Stimulated activated naive CD8-positive, alpha-beta T cell treated with anti-CD3 and anti-CD28 coated beads, Interleukin-15, amount 100 ng/mL, for 72 hours (primary cell): ENCODE measurements at regions not wholly inside any gene's neighbourhood (a gene's known extent, or its start where the extent isn't known, plus 50 kb on each side); places are given as distances from the start of the nearest gene placed in this dataset.

Experiments used
- ATAC-seq: fragments of 150-1000 bp; cut with Tn5 transposase; 2 replicates; pipeline ENCODE4 v1.10.0; 2021; ENCODE audit warnings: mild to moderate bottlenecking, moderate library complexity
- DNase-seq, 2 donors: peaks; one replicate each; pipeline ENCODE4 v3.0.0; 2021 to 2022
- H3K27ac Mint-ChIP-seq, 2 donors: one replicate each; pipeline ENCODE4 v1.8.0; 2022; ENCODE audit warnings: mild to moderate bottlenecking in 2 of 2, mixed read lengths in 2 of 2, moderate library complexity in 2 of 2
- H3K27me3 Mint-ChIP-seq: one replicate; pipeline ENCODE4 v1.8.0; 2022; ENCODE audit warnings: mixed read lengths
- H3K4me1 Mint-ChIP-seq: one replicate; pipeline ENCODE4 v1.8.0; 2022; ENCODE audit warnings: mild to moderate bottlenecking, mixed read lengths
- H3K4me3 Mint-ChIP-seq, 2 donors: one replicate each; pipeline ENCODE4 v1.8.0; 2022; ENCODE audit warnings: mild to moderate bottlenecking in 2 of 2, mixed read lengths in 2 of 2, moderate library complexity in 1 of 2
- H3K9me3 Mint-ChIP-seq, 2 donors: one replicate each; pipeline ENCODE4 v1.8.0; 2022; ENCODE audit warnings: mixed read lengths in 2 of 2

DNA sequence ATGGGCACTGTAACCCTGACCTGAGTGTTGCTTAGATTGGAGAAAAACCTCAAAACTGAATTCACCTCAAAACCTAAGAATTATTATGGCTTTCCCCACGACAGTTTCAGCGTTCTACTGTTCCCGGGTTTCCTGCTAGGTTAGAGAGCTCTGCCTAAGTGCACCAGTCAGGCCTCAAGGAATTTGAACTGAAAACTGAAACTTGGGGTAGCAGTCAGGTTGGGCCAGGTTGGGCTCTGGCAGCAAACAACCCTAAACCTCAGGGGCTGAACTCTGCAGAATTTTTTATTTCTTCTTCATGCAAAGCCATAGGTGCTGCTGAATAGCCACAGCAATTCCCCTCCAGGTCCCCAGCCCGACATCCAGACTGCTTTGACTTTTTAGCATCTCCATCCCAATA is 437.0 kb upstream of the PROX1 start:
- H3K9me3 Mint-ChIP-seq: no peaks in the 10 kb centered on the region
- ATAC-seq: no peak
- no peak overlapping the region for H3K4me3 Mint-ChIP-seq
- no peaks in the 10 kb centered on the region for H3K4me1 Mint-ChIP-seq
- no peak for DNase-seq
- no peak overlapping the region for H3K27ac Mint-ChIP-seq
- peaks cover 6% of the 10 kb centered on the region for H3K27me3 Mint-ChIP-seq

GRCh38 chr1:213552045-213552444 is 435.7 kb upstream of the PROX1 start:
- no peak for ATAC-seq
- Mint-ChIP-seq H3K27me3 (peaks cover 11% of the 10 kb centered on the region), H3K4me3 (no peak overlapping the region), H3K27ac (no peak overlapping the region), H3K4me1 (no peaks in the 10 kb centered on the region), H3K9me3 (no peaks in the 10 kb centered on the region)
- DNase-seq: no peak

GRCh38 chr1:213560226-213560625 is 427.5 kb upstream of the PROX1 start:
- Mint-ChIP-seq H3K9me3 (peaks cover 6 to 14% of the 10 kb centered on the region in 2 donors), H3K4me3 (no peak overlapping the region), H3K4me1 (no peaks in the 10 kb centered on the region), H3K27me3 (peaks cover 11% of the 10 kb centered on the region), H3K27ac (no peak overlapping the region)
- no peak for ATAC-seq
- no peak for DNase-seq

DNA sequence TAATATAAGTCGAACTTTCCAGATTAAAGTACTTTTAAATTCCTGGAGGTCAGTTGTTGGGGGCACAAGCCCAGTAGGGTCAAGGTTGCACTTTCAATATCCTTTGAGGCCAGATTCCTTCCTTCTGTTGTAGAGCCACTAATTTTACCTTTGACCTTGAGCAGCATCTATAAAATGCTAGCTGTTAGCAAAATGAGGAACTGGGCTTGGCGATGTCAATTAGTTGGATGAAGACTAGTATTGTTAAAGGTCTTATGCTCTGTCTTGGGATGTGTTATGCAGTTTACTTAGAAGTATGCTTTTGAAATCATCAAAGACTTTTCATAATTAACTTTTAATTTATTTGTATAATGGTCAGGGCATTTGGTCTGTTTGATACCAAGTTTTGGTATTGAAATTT is 425.9 kb upstream of the PROX1 start:
- Mint-ChIP-seq H3K27me3 (no peaks in the 10 kb centered on the region), H3K9me3 (peaks cover 12 to 14% of the 10 kb centered on the region in 2 donors), H3K4me1 (no peaks in the 10 kb centered on the region), H3K27ac (no peak overlapping the region), H3K4me3 (no peak overlapping the region)
- DNase-seq (no peak), ATAC-seq (no peak)

DNA sequence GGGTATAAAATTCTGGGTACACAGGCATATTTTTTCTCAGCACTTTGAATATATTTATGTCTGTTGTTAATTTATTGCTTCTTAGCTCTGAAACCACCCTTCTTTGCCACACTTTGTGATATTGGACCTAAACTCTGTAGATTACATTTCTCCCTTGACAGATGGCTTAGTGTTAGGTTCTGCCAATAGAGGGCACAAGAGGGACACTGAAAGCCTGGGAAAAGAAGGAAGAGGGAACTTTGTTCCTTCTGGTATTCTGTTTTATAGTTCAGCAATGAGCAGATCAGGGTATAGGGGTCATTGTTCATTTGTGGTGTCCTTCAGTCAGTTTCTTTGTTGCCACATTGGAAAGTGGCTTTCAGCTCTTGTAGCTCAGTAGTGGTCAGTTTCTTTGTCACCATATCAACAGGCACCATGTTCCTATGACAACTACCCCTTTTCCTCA is 423.5 kb upstream of the PROX1 start:
- peaks cover 5% of the 10 kb centered on the region for H3K27me3 Mint-ChIP-seq
- H3K9me3 Mint-ChIP-seq: peaks cover 14% of the 10 kb centered on the region in 2 donors
- H3K4me3 Mint-ChIP-seq: no peak overlapping the region
- H3K4me1 Mint-ChIP-seq: no peaks in the 10 kb centered on the region
- ATAC-seq (no peak), DNase-seq (no peak)
- no peak overlapping the region for H3K27ac Mint-ChIP-seq

DNA sequence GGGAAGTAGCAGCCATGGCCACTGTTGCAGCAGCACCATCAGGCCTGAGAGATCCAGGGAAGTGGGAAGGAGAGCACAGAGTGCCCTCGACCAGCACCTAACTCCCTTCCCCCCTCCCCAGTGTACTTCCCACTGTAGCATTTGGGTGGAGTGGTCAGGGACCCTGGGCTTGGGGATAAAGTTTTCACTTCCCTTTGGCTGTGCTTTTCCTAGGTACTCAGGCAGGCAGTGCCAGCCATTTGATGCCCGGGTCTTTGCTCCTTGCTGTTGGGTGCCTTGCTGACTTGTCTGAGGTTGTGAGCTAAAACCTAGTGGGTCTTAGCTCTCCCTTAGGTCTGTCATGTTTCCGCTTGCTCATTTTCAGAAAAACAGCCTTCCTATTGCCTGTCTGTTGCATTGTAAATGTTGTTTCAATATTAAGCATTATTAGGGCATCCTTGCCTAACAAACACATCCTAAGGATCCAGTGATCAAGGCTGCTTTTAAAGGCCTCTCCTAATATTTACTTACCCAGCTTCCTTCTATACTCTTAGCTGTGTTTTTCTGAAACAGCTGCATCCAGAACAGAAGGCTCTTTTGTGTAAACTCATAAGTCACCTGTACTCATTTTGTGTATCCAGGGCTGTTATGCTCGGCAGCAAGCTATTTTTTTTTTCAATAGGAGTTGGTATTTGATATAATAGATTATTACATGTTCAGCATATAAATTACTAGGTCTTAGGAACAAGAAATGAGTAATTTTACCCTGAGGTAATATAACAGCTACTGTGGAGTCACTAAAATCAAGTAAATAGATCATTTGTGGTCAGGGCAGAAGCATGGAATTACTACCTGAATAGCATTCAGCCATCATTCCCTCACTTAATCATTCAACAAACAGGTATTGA is 418.6 kb upstream of the PROX1 start:
- DNase-seq (no peak), ATAC-seq (no peak)
- Mint-ChIP-seq H3K27ac (no peak overlapping the region), H3K4me3 (no peak overlapping the region), H3K27me3 (peaks cover 15% of the 10 kb centered on the region), H3K9me3 (peaks cover 3 to 8% of the 10 kb centered on the region in 2 donors), H3K4me1 (no peaks in the 10 kb centered on the region)

DNA sequence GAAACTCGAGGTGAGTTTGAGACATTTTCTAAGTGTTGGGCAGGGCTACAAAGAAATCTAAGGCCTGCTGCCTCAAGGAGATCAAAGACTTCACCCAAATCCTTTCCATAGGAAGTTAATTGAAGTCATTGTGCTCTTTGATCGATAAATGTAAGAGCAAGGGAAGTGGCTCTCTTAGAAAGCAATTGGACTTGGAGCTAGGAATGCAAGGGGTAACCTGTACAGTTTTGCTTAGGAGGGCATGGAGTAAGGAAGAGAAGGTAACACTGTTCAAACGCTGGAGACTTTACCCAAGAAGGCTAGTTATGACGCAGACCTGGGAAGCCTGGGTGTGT is 418.0 kb upstream of the PROX1 start:
- H3K27ac Mint-ChIP-seq: no peak overlapping the region
- peaks cover 15% of the 10 kb centered on the region for H3K27me3 Mint-ChIP-seq
- no peak overlapping the region for H3K4me3 Mint-ChIP-seq
- DNase-seq: no peak
- ATAC-seq: no peak
- H3K9me3 Mint-ChIP-seq: peaks cover 4 to 8% of the 10 kb centered on the region in 2 donors
- H3K4me1 Mint-ChIP-seq: no peaks in the 10 kb centered on the region

DNA sequence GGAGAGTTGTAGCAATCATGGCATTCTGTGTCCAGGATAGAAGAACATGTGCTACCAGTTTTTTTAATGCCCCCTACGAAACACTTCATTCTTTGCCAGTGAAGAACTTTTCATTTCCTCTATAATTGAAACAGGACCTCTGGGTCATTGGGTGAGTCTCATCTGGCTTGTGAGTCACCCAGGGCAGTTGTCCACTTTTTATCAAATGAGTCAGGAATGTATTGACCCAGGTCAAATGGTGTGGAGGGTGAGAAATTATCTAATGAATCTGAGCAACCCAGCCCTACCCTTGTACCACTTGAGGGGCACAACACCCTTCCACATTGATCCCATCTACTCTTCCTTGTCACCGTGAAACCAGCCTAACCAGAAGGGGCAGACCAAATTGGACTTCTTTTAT is 417.3 kb upstream of the PROX1 start:
- no peaks in the 10 kb centered on the region for H3K4me1 Mint-ChIP-seq
- peaks cover 6 to 8% of the 10 kb centered on the region in 2 donors for H3K9me3 Mint-ChIP-seq
- no peak for DNase-seq
- no peak for ATAC-seq
- H3K27ac Mint-ChIP-seq: no peak overlapping the region
- peaks cover 15% of the 10 kb centered on the region for H3K27me3 Mint-ChIP-seq
- H3K4me3 Mint-ChIP-seq: no peak overlapping the region

DNA sequence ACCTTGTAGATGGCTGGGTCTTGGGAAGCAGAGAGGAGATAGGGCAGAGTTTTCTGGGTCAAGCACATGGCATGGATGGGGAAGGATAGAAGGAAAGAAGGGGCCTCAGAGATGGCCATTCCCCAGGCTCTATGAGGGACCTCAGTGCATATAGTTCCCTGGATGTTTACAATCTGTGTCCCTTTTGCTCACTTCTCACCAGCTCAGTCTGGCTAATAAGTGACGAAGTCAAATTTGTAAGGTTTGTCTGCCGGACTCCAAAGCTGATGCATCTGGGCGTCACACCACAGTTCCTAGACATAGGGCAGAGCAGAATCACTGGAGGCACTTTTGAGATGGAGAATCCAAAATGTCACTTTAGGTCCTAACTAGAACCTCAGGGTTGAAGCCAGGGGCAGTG is 416.4 kb upstream of the PROX1 start:
- Mint-ChIP-seq H3K27me3 (peaks cover 15% of the 10 kb centered on the region), H3K4me3 (no peak overlapping the region), H3K9me3 (peaks cover 6% of the 10 kb centered on the region in 2 donors), H3K27ac (no peak overlapping the region), H3K4me1 (no peaks in the 10 kb centered on the region)
- ATAC-seq: no peak
- no peak for DNase-seq

GRCh38 chr1:213571843-213572242 is 415.9 kb upstream of the PROX1 start:
- Mint-ChIP-seq H3K4me1 (no peaks in the 10 kb centered on the region), H3K9me3 (peaks cover 1 to 9% of the 10 kb centered on the region in 2 donors), H3K27me3 (peaks cover 15% of the 10 kb centered on the region), H3K27ac (no peak overlapping the region), H3K4me3 (no peak overlapping the region)
- DNase-seq (no peak), ATAC-seq (no peak)

DNA sequence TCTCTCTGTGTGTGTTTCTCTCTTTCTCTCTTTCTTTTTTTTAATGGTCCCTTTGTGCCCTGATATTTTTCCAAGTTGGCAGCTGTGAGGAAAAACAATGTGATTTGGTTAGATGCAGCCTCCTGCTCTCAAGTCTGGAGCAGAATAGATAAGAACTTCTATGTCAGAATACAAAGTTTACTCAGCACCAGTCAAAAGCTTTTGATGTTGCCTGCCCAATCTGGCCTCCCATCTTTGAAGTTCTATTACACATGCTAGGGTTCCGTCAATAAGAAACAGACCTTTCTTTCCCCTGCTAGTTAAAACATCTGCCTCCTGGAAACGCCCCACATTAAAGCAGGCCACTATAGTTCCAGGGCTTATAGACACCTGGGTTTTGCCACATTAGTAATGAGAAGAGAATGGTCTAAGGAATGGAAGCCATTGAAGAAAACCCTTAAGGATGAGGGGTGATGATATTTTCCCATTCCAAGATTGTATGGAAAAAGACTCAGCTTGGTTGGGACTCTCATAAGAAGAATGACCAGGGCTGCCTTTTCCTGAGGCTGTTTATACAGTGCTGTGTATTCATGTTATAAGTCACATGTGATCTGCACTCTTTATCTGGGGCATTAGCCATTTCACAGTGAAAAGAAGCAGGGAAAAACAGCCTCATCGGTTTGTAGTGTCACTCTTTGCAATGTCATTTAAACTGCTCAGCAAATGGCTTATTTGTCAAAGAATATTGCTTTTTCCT is 414.7 kb upstream of the PROX1 start:
- peaks cover 6 to 15% of the 10 kb centered on the region in 2 donors for H3K9me3 Mint-ChIP-seq
- no peak overlapping the region for H3K4me3 Mint-ChIP-seq
- H3K27me3 Mint-ChIP-seq: peaks cover 15% of the 10 kb centered on the region
- no peak for DNase-seq
- no peak overlapping the region for H3K27ac Mint-ChIP-seq
- H3K4me1 Mint-ChIP-seq: no peaks in the 10 kb centered on the region
- no peak for ATAC-seq

- no peak overlapping the region for H3K27ac Mint-ChIP-seq
- H3K27me3 Mint-ChIP-seq: peaks cover 11% of the 10 kb centered on the region
- no peak for DNase-seq
- no peaks in the 10 kb centered on the region for H3K4me1 Mint-ChIP-seq
- ATAC-seq: no peak
- no peak overlapping the region for H3K4me3 Mint-ChIP-seq
- H3K9me3 Mint-ChIP-seq: peaks cover 6 to 15% of the 10 kb centered on the region in 2 donors
Observed at GRCh38 chr1:213573648-213574009, 414.1 kb upstream of the PROX1 start.

- Mint-ChIP-seq H3K4me1 (no peaks in the 10 kb centered on the region), H3K9me3 (peaks cover 0 to 4% of the 10 kb centered on the region in 2 donors), H3K27me3 (peaks cover 8% of the 10 kb centered on the region), H3K4me3 (no peak overlapping the region), H3K27ac (peak overlapping the region in 1 of 2 donors; percentile 34)
- DNase-seq (no peak), ATAC-seq (no peak)
Observed at GRCh38 chr1:213582976-213583567, 404.7 kb upstream of the PROX1 start.

DNA sequence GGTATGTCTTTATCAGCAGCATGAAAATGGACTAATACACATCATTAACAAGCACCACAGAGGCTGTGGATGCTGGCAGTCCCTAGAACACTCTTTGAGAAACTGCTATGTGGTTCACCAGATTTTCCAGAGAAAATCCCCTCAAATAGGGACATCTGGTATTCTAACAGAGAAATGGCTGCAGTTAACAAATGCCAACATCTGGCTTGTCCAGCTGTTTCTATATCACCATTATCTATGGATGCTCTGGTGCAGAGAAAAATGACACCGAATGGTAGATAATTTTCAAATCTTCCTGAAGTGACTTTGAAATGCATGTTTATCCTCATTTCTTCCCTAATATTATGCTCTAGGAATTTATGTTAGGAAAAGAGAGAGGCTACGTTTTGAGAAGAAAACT is 403.5 kb upstream of the PROX1 start:
- no peak for ATAC-seq
- H3K27me3 Mint-ChIP-seq: peaks cover 8% of the 10 kb centered on the region

GRCh38 chr1:213585402-213585801 is 402.4 kb upstream of the PROX1 start:
- H3K27me3 Mint-ChIP-seq: peaks cover 8% of the 10 kb centered on the region
- H3K4me1 Mint-ChIP-seq: no peaks in the 10 kb centered on the region
- no peak for ATAC-seq
- H3K27ac Mint-ChIP-seq: no peak overlapping the region
- no peak overlapping the region for H3K4me3 Mint-ChIP-seq
- H3K9me3 Mint-ChIP-seq: peaks cover 0 to 4% of the 10 kb centered on the region in 2 donors
- no peak for DNase-seq

More for the DNA sequence above, 403.5 kb upstream of the PROX1 start:
- H3K4me1 Mint-ChIP-seq: no peaks in the 10 kb centered on the region
- DNase-seq: no peak
- no peak overlapping the region for H3K4me3 Mint-ChIP-seq
- peaks cover 0 to 4% of the 10 kb centered on the region in 2 donors for H3K9me3 Mint-ChIP-seq
- no peak overlapping the region for H3K27ac Mint-ChIP-seq
